PC-3 (cell line): ENCODE measurements at regions not wholly inside any gene's neighbourhood (a gene's known extent, or its start where the extent isn't known, plus 50 kb on each side); places are given as distances from the start of the nearest gene placed in this dataset.

Experiments
- ATAC-seq: fragments of 200-7000 bp; cut with Tn5 transposase; 2 replicates; pipeline ENCODE4 v1.9.1; 2020; ENCODE audit warnings: mild to moderate bottlenecking, moderate library complexity
- BruUV-seq: library from RNA; stranded (reverse); fragments of 400-500 nt; replicated peaks from 2 replicates; lab custom pipeline; 2021; lab: Mats Ljungman, UMichigan
- CTCF ChIA-PET: fragments of 300-600 bp; sonication (Branson Sonifier 250); formaldehyde crosslinking; loops from one replicate; lab custom pipeline; 2022; ENCODE audit warnings: antibody characterized with exemption; lab: Charles Lee
- POLR2A ChIA-PET: fragments of 300-600 bp; sonication (Branson Sonifier 250); formaldehyde crosslinking; loops from one replicate; lab custom pipeline; 2022; ENCODE audit warnings: antibody characterized with exemption; ENCODE audit not compliant: unreplicated experiment; lab: Charles Lee
- DNase-seq: peaks from one replicate; pipeline ENCODE4 v3.0.0-alpha.2; 2015
- H2AFZ ChIP-seq: fragments of 300-600 bp; sonication (generic); 2 replicates; pipeline ENCODE4 v1.6.0; 2016; ENCODE audit warnings: antibody characterized with exemption, low read length
- H3F3A ChIP-seq: fragments of 300-600 bp; sonication (generic); one replicate; pipeline ENCODE4 v1.6.0; 2017; ENCODE audit warnings: antibody characterized with exemption, low read length, control low read depth, mild to moderate bottlenecking; ENCODE audit not compliant: unreplicated experiment
- H3K27ac ChIP-seq: fragments of 300-600 bp; sonication (generic); 2 replicates; pipeline ENCODE4 v1.5.1; 2016; ENCODE audit warnings: mild to moderate bottlenecking, low read length
- H3K27me3 ChIP-seq: fragments of 300-600 bp; sonication (generic); 2 replicates; pipeline ENCODE4 v1.6.1; 2016; ENCODE audit warnings: low read length, mixed read lengths
- H3K36me3 ChIP-seq: fragments of 300-600 bp; sonication (generic); 2 replicates; pipeline ENCODE4 v1.6.1; 2016; ENCODE audit warnings: low read depth, mixed run types, low read length, mixed read lengths
- H3K4me1 ChIP-seq: fragments of 300-600 bp; sonication (generic); 2 replicates; pipeline ENCODE4 v1.5.1; 2016; ENCODE audit warnings: low read length; ENCODE audit not compliant: insufficient read depth
- H3K4me2 ChIP-seq: fragments of 300-600 bp; sonication (generic); 2 replicates; pipeline ENCODE4 v1.6.0; 2016; ENCODE audit warnings: low read length
- H3K4me3 ChIP-seq: fragments of 300-600 bp; sonication (generic); 2 replicates; pipeline ENCODE4 v1.5.1; 2016; ENCODE audit warnings: mild to moderate bottlenecking, low read length, mixed read lengths
- H3K79me2 ChIP-seq: fragments of 300-600 bp; sonication (generic); 2 replicates; pipeline ENCODE4 v1.6.1; 2017; ENCODE audit warnings: low read length, mixed read lengths
- H3K9ac ChIP-seq: fragments of 300-600 bp; sonication (generic); 2 replicates; pipeline ENCODE4 v1.6.0; 2016; ENCODE audit warnings: mild to moderate bottlenecking, low read length
- H3K9me2 ChIP-seq: fragments of 300-600 bp; sonication (generic); replicated peaks from 2 replicates; pipeline ENCODE4 v1.6.1; 2016; ENCODE audit warnings: mixed run types, low read length, mixed read lengths
- H3K9me3 ChIP-seq: fragments of 300-600 bp; sonication (generic); 2 replicates; pipeline ENCODE4 v1.6.1; 2016; ENCODE audit warnings: low read length, mixed read lengths
- H4K20me1 ChIP-seq: fragments of 300-600 bp; sonication (generic); 2 replicates; pipeline ENCODE4 v1.6.1; 2016; ENCODE audit warnings: low read length, mixed read lengths
- CTCF ChIP-seq: fragments of 300-600 bp; sonication (generic); conservative IDR thresholded peaks from 2 replicates; pipeline ENCODE4 v1.5.1; 2017; ENCODE audit warnings: antibody characterized with exemption, low read depth, mild to moderate bottlenecking, low read length
- EZH2 ChIP-seq: fragments of 300-600 bp; sonication (generic); IDR thresholded peaks from one replicate; pipeline ENCODE4 v1.6.1; 2017; ENCODE audit warnings: antibody characterized with exemption, mild to moderate bottlenecking, low read length; ENCODE audit not compliant: unreplicated experiment
- EZH2phosphoT487 ChIP-seq: fragments of 300-600 bp; sonication (generic); IDR thresholded peaks from 2 replicates; pipeline ENCODE4 v1.6.1; 2018; ENCODE audit warnings: mild to moderate bottlenecking, antibody characterized with exemption, low read length, borderline replicate concordance
- intact Hi-C: fragments of 100-400 bp; cut with micrococcal nuclease; formaldehyde crosslinking; loops from 2 replicates; pipeline ENCODE4 v1.9.0; 2023

GRCh38 chr2:5332925-5333324 is 359.3 kb upstream of the SOX11 start:
- H3K4me1 ChIP-seq = peaks cover 6% of the 10 kb centered on the region; the same call in 1 of the 2 replicates
- no peaks in the 10 kb centered on the region for H3K79me2 ChIP-seq
- TF ChIP-seq EZH2 (no peak), EZH2phosphoT487 (no peak), CTCF (no peak)
- H3K9ac ChIP-seq = no peak overlapping the region
- H3K9me2 ChIP-seq = no peaks in the 10 kb centered on the region
- no peaks in the 10 kb centered on the region for H3K9me3 ChIP-seq
- no peaks in the 10 kb centered on the region for H4K20me1 ChIP-seq
- ATAC-seq (no peak), DNase-seq (no peak)
- H3K4me3 ChIP-seq = no peak overlapping the region
- no peak overlapping the region for H2AFZ ChIP-seq
- ChIA-PET CTCF (no interaction called here), POLR2A (no interaction called here)
- H3K27ac ChIP-seq = no peak overlapping the region
- intact Hi-C loops = no loop called here
- no TSS peak for BruUV-seq
- no peaks in the 10 kb centered on the region for H3F3A ChIP-seq
- no peaks in the 10 kb centered on the region for H3K36me3 ChIP-seq
- no peaks in the 10 kb centered on the region for H3K27me3 ChIP-seq
- no peak overlapping the region for H3K4me2 ChIP-seq

GRCh38 chr2:5339473-5339872 is 352.7 kb upstream of the SOX11 start:
- DNase-seq (no peak), ATAC-seq (no peak)
- Histone ChIP-seq H3K27ac (no peak overlapping the region), H3K4me3 (no peak overlapping the region), H3K9me3 (no peaks in the 10 kb centered on the region), H3K9me2 (no peaks in the 10 kb centered on the region), H3K27me3 (no peaks in the 10 kb centered on the region), H3K9ac (no peak overlapping the region), H4K20me1 (no peaks in the 10 kb centered on the region), H2AFZ (no peak overlapping the region), H3K79me2 (no peaks in the 10 kb centered on the region), H3F3A (no peaks in the 10 kb centered on the region), H3K36me3 (no peaks in the 10 kb centered on the region), H3K4me2 (no peak overlapping the region), H3K4me1 (no peaks in the 10 kb centered on the region)
- BruUV-seq = no TSS peak
- TF ChIP-seq EZH2phosphoT487 (no peak), EZH2 (no peak), CTCF (no peak)
- ChIA-PET CTCF (no interaction called here), POLR2A (no interaction called here)
- intact Hi-C loops = no loop called here

- no peak for ATAC-seq
These were observed 348.3 kb upstream of the SOX11 start for GRCh38 chr2:5343785-5344335.

More at GRCh38 chr2:5343785-5344335, 348.3 kb upstream of the SOX11 start:
- H3K9me2 ChIP-seq = no peaks in the 10 kb centered on the region
- no peak for DNase-seq
- H3K79me2 ChIP-seq = no peaks in the 10 kb centered on the region
- no peak overlapping the region for H3K4me3 ChIP-seq
- no peak overlapping the region for H3K9ac ChIP-seq
- TF ChIP-seq CTCF (no peak), EZH2phosphoT487 (no peak), EZH2 (no peak)
- ChIA-PET POLR2A (no interaction called here), CTCF (no interaction called here)
- no peak overlapping the region for H3K4me2 ChIP-seq
- intact Hi-C loops = no loop called here
- no peaks in the 10 kb centered on the region for H3K4me1 ChIP-seq
- no TSS peak for BruUV-seq
- no peaks in the 10 kb centered on the region for H4K20me1 ChIP-seq
- no peaks in the 10 kb centered on the region for H3K36me3 ChIP-seq
- H3K9me3 ChIP-seq = no peaks in the 10 kb centered on the region
- H3F3A ChIP-seq = no peaks in the 10 kb centered on the region
- H3K27me3 ChIP-seq = no peaks in the 10 kb centered on the region
- no peak overlapping the region for H2AFZ ChIP-seq
- no peak overlapping the region for H3K27ac ChIP-seq
